DND-41 (cell line): ENCODE measurements at regions not wholly inside any gene's neighbourhood (a gene's known extent, or its start where the extent isn't known, plus 50 kb on each side); places are given as distances from the start of the nearest gene placed in this dataset.

Experiments
- ATAC-seq: fragments of 200-7000 bp; cut with Tn5 transposase; 3 replicates; pipeline ENCODE4 v1.9.1; 2021; ENCODE audit warnings: low read depth; ENCODE audit not compliant: insufficient read depth
- DNase-seq: peaks from one replicate; pipeline ENCODE4 v3.0.0-alpha.2; 2020
- H2AFZ ChIP-seq: 2 replicates; pipeline ENCODE4 v1.6.0; 2012; ENCODE audit warnings: low read depth, low read length
- H3K27ac ChIP-seq: 2 replicates; pipeline ENCODE4 v1.5.1; 2012; ENCODE audit warnings: low read length, inconsistent platforms
- H3K27me3 ChIP-seq: fragments of 200-600 bp; sonication (generic); 2 replicates; pipeline ENCODE4 v1.6.0; 2012; ENCODE audit warnings: low read length, mild to moderate bottlenecking, inconsistent platforms; ENCODE audit not compliant: insufficient read depth, poor library complexity
- H3K36me3 ChIP-seq: 2 replicates; pipeline ENCODE4 v1.5.1; 2012; ENCODE audit warnings: low read length, inconsistent platforms; ENCODE audit not compliant: insufficient read depth
- H3K4me1 ChIP-seq: 2 replicates; pipeline ENCODE4 v1.5.1; 2012; ENCODE audit warnings: mild to moderate bottlenecking, low read length; ENCODE audit not compliant: insufficient read depth
- H3K4me2 ChIP-seq: 2 replicates; pipeline ENCODE4 v1.6.0; 2012; ENCODE audit warnings: mild to moderate bottlenecking, moderate library complexity, low read length, inconsistent platforms; ENCODE audit not compliant: insufficient read depth
- H3K4me3 ChIP-seq, 2 experiments: fragments of 200-600 bp in 1 of 2; shearing (Covaris generic) in 1 of 2; 2 replicates each; pipeline ENCODE4 v1.5.1; 2012 to 2016; ENCODE audit warnings: inconsistent platforms in 2 of 2, low read length in 2 of 2, mild to moderate bottlenecking in 2 of 2, low read depth in 1 of 2, moderate library complexity in 1 of 2
- H3K79me2 ChIP-seq: 2 replicates; pipeline ENCODE4 v1.6.0; 2012; ENCODE audit warnings: low read length, inconsistent platforms; ENCODE audit not compliant: insufficient read depth
- H3K9ac ChIP-seq: 2 replicates; pipeline ENCODE4 v1.6.0; 2012; ENCODE audit warnings: low read depth, mild to moderate bottlenecking, inconsistent platforms, low read length, moderate library complexity
- H3K9me3 ChIP-seq: 2 replicates; pipeline ENCODE4 v1.5.1; 2012; ENCODE audit warnings: low read length, moderate library complexity, mild to moderate bottlenecking, inconsistent platforms; ENCODE audit not compliant: insufficient read depth, severe bottlenecking
- H4K20me1 ChIP-seq: 2 replicates; pipeline ENCODE4 v1.6.0; 2012; ENCODE audit warnings: low read length; ENCODE audit not compliant: insufficient read depth
- CTCF ChIP-seq: IDR thresholded peaks from 2 replicates; pipeline ENCODE4 v1.5.1; 2012; ENCODE audit warnings: borderline replicate concordance, low read length, moderate library complexity, mild to moderate bottlenecking; ENCODE audit not compliant: poor library complexity, severe bottlenecking; ENCODE audit errors: extremely low read depth
- EZH2 ChIP-seq: IDR thresholded peaks from 3 replicates; pipeline ENCODE4 v1.6.1; 2012; ENCODE audit warnings: borderline replicate concordance, low read depth, mild to moderate bottlenecking, moderate library complexity, low read length, inconsistent platforms; ENCODE audit not compliant: severe bottlenecking

- Histone ChIP-seq H3K9me3 (no peaks in the 10 kb centered on the region), H3K9ac (no peak overlapping the region), H4K20me1 (no peaks in the 10 kb centered on the region; the same call in 1 of the 2 replicates), H3K27me3 (no peaks in the 10 kb centered on the region), H3K4me2 (no peak overlapping the region), H2AFZ (no peak overlapping the region), H3K27ac (no peak overlapping the region), H3K79me2 (no peaks in the 10 kb centered on the region), H3K36me3 (no peaks in the 10 kb centered on the region), H3K4me3 (no peak overlapping the region), H3K4me1 (no peaks in the 10 kb centered on the region)
- no peak for TF ChIP-seq CTCF
- TF ChIP-seq EZH2: no peak
- ATAC-seq (no peak), DNase-seq (no peak)
These were observed 351.4 kb downstream of the GLRX3 start for GRCh38 chr10:130487566-130487965.

- Histone ChIP-seq H3K9ac (no peak overlapping the region), H2AFZ (no peak overlapping the region), H3K79me2 (no peaks in the 10 kb centered on the region), H3K4me1 (no peaks in the 10 kb centered on the region), H4K20me1 (no peaks in the 10 kb centered on the region; the same call in 1 of the 2 replicates), H3K4me2 (no peak overlapping the region), H3K4me3 (no peak overlapping the region), H3K9me3 (no peaks in the 10 kb centered on the region), H3K36me3 (no peaks in the 10 kb centered on the region), H3K27ac (no peak overlapping the region), H3K27me3 (no peaks in the 10 kb centered on the region)
- DNase-seq: no peak
- TF ChIP-seq CTCF: no peak
- TF ChIP-seq EZH2: no peak
- ATAC-seq: no peak
These were observed 353.7 kb downstream of the GLRX3 start for GRCh38 chr10:130489891-130490290.

GRCh38 chr10:130491011-130491692 lies 355.0 kb downstream of the GLRX3 start:
- no peak for DNase-seq
- Histone ChIP-seq H3K27me3 (no peaks in the 10 kb centered on the region), H4K20me1 (no peaks in the 10 kb centered on the region; the same call in 1 of the 2 replicates), H2AFZ (no peak overlapping the region), H3K36me3 (no peaks in the 10 kb centered on the region), H3K4me1 (no peaks in the 10 kb centered on the region), H3K79me2 (no peaks in the 10 kb centered on the region), H3K4me3 (no peak overlapping the region), H3K4me2 (no peak overlapping the region), H3K9me3 (no peaks in the 10 kb centered on the region), H3K9ac (no peak overlapping the region), H3K27ac (no peak overlapping the region)
- ATAC-seq: no peak
- TF ChIP-seq CTCF (no peak), EZH2 (no peak)
